ENCODE measurements at regions not wholly inside any gene's neighbourhood (a gene's known extent, or its start where the extent isn't known, plus 50 kb on each side); places are given as distances from the start of the nearest gene placed in this dataset.

DNA sequence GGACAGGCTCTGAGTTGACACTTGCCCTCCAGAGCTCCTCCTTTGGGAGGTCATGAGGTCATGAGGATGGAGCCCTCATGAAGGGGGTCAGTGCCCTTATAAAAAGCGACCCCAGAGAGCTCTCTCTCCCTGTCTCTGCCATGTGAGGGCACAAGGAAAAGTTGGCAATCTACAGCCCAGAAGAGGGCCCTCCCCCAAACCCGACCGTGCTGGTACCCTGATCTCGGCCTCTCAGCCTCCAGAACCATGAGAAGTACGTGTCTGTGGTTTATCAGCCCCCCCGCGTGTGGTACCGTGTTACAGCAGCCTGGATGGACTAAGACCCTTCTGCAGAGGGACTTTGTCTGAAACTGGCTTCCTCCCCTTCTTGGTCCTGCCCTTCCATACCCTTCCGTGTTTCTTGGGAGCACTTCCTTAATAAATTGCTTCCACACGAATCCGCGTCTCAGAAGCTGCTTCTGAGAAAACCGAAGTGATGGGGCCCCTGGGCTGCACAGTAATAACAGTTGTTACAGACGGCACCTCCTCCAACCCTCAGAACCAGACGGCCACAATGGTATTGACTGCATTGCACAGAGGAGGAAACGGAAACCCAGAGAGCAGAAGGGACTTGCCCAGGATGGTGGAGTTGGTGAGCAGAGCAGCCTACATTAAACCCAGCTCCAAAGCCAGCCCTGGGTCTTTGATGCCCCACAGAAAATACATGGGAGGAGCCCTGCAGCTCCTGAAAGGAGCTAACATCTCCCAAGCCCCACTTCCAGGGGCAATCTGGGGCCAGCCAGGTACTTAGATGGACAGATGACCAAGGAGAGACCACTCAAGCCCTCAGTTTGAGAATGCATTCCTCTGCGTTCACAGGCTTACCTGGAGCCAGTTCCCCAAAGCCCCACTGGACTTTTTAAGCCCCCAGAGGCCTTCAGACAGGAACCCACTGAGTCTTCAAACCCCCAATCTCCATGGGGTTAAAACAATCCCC, 242.7 kb downstream of the BCOR start:
- DNase-seq (ENCODE audit: low read depth in 1 of 2, low spot score in 1 of 2), result peak; percentile 37 to 70

DNA sequence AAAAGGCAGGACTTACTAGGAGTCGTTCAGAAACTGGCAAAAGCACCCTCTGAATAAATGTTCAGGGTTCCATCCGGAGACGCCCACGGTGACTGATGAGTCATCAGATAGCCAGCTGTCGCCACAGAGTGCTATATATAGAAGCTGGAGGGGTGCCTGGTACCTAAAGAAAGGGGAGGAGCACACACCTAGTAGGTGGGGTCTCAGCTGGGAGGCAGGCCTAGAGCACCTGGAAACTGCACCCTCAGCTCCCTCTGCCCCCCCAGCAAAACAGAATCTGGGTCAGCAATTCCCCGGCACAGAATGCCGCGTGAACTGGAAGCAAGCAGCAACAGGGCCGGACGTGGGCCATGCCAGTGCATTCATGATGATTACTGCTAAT, 242.0 kb downstream of the BCOR start:
- peak; percentile 26 to 70 for DNase-seq (ENCODE audit: low read depth in 1 of 2, low spot score in 1 of 2)

DNA sequence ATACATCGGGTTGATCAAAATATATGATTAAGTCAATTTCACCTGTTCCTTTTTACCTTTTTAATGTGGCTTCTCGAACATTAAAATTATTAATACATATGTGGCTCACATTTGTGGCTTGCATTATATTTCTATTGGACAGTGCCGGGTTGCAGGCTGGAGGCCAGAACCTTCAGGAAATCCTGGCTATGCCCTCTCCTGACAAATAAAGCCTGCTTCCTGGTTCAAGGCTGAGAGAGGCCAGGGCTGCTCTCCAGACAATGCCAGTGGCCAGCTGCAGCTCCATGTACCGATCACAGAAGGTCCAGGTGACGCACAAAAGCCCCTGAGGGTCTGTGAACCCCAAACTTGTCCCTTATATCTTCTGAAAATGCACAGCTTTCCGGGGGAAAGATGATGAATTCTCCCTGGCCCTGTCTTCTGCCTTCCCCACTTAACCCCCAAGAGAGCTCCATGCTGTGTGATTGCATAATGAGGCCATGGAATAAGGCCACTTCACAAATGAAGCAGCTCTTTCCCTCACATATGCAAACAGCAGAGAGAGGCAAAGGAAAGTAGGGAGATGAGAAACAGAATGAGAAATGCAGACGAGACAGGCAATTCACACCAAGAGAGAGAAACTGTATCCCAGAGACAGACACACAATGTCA, 241.2 kb downstream of the BCOR start:
- DNase-seq (ENCODE audit: low read depth in 1 of 2, low spot score in 1 of 2), result no peak

DNA sequence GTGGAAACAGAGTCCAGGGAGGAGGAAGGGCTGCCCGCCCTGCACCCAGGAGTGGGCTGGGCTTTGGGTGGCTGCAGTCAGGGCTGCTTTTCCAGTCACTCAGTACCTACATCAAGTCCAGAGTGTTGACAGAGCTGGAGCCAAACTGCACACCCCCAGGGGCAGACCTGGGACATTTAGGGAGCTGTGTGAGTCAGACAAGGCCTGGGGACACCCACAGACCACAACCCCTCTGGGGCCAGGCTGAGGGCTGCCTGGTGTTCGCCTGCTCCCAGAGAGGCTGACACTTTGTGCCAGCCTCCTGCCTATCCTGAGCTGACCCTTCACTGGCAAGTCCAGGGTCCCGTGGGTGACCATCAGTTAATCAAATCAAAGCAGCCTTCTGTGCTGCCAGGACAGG, 240.0 kb downstream of the BCOR start:
- no peak for DNase-seq (ENCODE audit: low read depth in 1 of 2, low spot score in 1 of 2)

DNA sequence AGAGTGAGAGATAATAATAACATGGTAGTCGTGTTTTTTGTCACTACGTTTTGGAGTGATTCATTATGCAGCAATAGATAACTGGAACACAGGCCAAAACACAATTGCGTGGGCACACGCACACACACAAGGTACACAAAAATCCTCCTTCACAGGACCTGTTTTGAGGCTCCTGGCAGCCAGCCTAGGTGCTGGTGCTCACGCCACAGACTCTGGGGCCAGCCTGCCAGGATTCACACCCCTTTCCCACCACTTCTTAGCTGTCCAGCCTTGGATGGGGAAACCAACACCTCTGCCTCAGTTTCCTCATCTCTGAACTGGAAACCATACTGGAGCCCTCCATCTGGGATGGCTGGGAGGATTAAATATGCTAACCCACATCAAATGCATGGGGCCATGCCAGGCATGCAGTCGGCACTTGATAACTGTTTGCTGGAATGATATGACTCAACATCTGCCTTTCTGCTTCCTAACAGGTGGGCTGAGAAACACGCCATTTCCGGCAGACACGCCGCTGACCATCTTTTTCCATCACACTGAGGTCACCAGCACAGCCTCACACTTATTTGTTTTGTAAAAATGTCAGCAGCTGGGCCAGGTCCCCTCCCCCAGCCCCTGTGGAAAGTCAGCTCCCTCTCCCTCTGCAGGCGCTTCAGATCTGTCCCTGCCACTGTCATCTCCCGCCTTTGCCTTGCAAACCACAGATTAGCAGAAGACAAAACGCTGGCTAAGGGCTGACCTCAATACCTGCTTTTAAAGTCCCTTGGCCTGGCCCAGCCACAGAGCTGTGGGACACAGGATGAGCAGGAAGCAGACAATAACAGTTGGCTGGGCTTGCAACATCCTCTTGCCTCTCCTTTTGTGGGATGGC, 237.5 kb downstream of the BCOR start:
- DNase-seq (ENCODE audit: low read depth in 1 of 2, low spot score in 1 of 2), result peak; percentile 32 to 75

DNA sequence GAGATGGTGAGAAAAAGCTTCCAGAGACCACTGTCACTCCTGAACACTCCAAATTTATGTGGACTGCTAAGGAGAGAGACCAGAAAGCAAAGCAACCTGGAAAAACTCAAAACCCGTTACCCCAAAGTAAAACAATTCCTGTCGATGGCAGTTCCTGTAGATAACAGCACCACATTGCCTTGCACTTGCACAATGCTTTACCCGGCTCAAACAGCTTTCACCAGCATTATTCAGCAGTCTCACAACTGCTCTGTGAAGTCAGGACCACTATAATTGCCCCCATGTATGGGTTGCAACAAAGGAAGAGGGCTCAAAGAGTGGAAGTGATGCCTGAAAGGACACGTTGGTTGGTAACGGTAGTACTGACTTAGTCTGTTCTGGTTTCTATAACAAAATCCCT, 234.8 kb downstream of the BCOR start:
- DNase-seq (ENCODE audit: low read depth in 1 of 2, low spot score in 1 of 2), result no peak

DNA sequence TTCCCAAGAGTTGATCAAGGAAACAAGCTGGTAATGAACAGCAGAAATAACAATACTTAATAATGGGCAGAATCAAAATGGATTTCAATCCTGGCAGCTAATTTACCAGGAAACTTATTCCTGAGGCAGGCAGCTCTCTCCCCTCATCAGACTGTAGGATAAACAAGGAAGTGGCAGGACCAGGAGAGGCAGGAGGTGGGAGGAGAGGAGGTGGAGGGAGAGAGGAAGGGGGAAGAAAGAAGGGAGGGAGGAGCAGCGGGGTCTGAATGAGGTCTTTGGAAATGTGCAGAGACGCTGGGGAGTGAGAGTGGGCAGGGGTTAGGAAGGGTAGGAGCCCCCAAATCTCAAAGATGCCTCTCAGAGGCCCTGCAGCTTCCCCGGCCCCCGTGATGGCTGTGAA, 231.5 kb downstream of the BCOR start:
- no peak for DNase-seq (ENCODE audit: low read depth in 1 of 2, low spot score in 1 of 2)

DNA sequence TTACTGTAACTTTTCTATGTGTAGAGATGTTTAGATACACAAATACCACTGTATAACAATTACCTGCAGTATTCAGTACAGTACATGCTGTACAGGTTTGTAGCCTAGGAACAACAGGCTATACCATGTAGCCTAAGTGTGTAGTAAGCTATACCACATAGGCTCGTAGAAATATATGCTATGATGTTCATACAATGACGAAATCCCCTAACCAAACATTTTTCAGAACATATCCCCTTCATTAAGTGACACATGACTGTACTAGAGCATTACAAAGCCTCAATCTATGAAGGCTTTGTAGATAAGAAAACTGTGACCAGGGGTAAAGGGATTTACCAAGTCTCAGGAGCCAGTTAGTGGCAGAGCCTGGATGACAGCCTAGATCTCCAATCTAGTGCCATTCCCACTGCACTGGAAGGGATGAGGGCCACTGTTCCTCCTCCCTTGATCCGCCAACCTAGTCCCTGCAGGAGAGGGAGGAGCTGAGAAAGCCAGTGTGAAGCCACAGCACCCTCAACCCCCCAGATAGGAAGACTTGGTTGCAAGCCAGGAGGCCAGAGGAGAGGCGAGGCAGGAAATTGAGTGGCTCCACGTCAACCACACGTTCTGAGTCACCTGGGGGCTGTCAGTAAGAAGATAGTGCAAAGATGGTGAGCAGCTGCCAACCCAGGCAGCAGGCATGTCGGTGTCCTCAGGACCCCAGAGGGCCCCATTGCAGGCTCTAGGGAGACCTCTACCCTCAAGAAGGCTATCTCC, 227.7 kb downstream of the BCOR start:
- DNase-seq (ENCODE audit: low read depth in 1 of 2, low spot score in 1 of 2), result peak; percentile 43 to 65

DNA sequence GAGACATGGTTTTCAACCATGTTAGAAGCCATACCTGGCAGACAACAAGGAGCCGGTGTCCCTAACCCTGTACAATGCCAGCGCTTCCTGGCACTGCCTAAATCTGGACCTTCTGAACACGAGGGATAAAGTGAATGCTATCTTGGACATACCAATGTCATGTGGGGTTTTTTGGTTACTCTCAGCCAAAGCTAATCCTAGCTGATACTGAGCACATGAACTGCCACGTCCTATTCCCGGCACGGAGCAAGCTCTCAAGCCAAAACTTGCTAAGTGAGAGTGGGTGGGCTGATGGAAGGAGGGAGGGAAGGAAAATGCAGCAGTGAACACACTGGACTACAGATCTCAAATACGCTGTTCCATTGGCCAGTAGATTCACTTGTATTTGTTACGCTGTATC, 226.1 kb downstream of the BCOR start:
- DNase-seq (ENCODE audit: low read depth in 1 of 2, low spot score in 1 of 2), result no peak

DNA sequence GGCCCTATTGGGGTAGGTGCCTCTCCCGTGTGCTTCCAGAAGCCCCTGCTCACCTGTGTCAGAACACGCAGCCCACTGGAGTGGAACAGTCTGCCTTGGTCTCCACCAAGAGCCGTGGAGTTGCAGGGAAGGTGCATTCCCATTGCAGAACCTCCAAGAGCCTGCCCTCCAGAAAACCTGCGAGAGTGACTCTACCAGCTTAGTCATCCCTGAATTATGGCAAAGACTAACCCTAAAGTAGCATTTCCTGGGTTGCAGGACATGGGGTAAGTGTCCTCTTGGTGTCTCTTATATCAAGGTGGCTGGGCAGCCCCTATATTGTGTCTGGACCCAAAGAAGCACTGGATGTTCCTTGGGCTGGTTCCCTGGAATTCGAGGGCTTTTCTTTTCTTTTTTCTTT, 224.6 kb downstream of the BCOR start:
- DNase-seq (ENCODE audit: low read depth in 1 of 2, low spot score in 1 of 2), result no peak

DNA sequence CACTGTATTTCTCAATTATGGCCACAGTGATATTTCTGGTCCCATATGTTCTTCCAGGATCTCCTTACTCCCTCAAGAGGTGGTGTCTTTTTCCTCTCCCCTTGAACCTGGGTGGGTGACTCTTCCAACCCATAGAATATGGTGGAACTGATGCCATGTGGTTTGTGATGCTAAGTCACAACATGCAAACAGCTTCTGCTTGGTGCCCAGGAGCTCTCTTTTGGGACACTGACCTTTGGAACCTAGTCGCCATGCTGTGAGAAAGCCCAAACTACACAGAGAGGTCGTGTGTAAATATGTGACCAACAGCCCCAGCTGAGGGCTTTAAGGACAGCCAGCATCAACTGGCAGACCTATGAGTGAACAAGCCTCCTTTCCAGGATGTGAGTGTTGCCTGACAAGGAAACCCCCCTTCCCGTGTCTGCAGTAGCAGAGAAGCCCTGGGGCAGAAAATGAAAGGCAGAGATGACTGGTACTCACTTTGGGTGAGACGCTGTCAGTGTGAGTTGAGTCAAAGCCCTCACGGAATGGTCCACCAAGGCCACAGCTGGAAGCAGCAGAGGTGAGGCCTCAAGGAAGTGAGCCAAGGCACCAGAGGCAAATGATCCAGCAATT, 223.4 kb downstream of the BCOR start:
- peak in 1 of 2 donors; percentile 62 for DNase-seq (ENCODE audit: low read depth in 1 of 2, low spot score in 1 of 2)

DNA sequence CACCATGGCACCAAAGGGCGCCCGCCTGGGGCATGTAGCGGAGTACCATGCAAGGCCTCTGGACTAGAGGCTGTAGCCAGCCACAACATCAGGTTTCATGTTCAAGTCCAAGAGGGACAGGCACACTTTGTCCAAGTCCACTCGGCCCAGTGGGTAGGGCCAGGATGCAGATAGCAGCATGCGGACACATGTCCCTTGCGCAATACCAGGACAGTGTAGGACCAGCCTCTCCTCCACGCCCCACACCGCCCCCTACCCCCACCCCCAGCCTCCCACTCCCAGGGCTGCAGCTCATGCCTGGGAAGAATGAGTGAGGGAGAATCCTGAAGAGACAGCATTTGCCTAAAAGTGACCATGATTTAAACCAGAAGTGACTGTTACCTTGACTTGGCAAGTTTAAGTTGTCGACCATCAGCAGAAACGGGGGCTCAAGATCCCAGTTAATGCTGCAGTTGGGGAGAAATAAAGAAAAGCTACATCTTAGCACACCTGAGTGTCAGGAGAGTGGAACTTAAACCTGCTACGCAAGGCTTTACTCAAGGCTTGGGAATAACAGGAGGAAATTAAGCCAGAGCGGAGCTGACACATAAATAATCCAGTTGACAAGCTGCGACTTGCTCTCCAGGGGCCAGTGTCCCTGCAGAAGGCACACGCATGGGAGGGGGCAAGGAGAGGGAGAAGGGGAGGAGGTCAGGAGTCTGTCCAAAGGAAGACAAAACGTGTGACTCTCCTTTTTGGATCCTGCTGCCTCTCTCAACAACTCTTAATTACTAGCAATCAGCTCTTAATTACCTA, 221.7 kb downstream of the BCOR start:
- no peak for DNase-seq (ENCODE audit: low read depth in 1 of 2, low spot score in 1 of 2)

DNA sequence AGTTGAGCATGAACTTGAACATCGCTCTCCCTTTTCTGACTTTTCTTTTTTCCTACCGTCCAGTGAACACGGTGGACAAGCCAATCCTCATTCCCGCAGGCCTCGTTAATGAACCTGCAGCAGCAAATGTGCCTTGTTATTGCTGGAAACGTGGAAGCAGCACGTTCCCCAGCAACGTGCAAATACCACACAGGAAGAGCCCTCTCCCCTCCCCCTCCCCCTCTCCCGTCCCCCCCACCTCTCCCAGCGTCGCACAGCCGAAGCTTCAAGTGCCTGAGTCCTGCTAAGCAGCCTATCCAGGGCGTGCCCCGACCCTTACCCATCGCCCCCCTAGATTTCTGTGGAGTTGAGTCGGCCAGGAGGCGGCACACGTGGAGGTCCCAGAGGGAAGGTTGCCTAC, 219.9 kb downstream of the BCOR start:
- DNase-seq (ENCODE audit: low read depth in 1 of 2, low spot score in 1 of 2), result no peak

DNA sequence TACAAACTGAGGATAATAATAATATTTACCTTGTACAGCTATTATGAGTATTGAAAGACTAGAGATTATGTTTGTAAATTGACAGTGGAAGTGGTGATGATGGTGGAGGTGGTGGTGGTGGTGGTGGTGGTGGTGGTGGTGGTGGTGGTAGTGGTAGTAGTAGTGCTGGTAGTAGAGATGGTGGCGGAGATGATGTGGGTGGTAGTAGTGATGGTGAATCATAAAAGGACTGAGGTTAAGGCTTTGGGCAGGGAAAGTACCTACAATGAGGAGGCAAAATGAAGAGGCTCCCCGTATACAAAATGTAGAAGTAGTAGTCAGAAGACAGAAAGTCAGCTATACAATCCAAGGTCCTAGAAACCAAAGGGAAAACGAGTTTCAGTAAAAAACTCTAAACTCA, 214.1 kb downstream of the BCOR start:
- DNase-seq (ENCODE audit: low read depth in 1 of 2, low spot score in 1 of 2), result peak in 1 of 2 donors; percentile 33

DNA sequence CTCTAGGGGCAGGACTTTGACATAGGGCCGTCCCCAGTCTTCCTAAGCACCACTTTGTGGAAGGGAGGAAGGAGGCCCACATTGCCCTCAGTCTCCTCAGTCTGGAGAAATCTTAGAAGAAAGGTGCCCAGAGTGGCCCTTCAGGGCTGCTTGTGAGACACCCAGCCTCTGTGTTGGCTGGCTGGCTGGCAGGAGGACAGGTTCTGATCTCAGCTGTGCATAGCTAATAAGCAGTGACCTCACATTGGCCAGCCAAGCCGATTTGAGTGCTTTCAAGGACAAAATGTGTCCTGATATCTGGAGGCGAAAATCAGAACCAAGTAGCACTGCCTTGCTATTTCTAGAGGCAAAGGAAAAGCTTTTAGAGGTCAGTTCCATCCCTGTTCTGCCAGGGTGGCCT, 211.5 kb downstream of the BCOR start:
- DNase-seq (ENCODE audit: low read depth in 1 of 2, low spot score in 1 of 2), result no peak

DNA sequence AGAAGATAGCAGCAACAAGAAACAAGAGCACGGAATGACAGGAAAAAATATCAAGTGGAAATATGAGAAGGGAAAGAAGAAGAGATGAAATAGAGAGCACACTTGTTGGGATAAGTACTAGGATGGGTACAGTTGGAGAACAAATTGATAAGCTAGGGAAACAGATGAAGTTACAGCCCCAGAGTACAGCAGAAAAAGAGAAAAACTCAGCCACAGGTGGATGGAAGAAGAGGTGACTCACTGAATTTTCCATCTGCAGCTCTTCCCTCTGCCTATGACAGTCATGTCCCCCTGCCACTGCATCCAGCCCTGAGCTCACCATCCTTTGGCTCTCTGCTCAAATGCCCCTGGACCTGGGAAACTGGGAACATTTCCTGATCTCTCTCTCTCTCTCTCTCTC, 209.0 kb downstream of the BCOR start:
- no peak for DNase-seq (ENCODE audit: low read depth in 1 of 2, low spot score in 1 of 2)

DNA sequence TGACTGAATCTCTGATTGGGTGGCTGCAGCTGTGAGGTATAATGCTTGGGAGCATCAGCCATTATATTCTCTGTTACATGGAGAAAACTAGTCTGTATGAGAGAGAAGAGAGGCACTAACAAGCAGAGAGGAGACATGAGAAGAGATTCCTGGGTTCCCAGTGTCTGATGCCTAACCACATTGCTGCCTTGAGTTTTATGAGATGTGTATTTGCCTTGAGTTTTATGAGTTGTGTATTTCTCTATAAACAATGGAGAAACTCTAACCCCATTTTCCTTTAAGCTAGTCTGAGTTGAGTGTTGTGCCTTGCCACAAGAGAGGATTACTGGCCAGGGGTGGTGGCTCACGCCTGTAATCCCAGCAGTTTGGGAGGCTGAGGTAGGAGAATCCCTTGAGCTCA, 208.1 kb downstream of the BCOR start:
- no peak for DNase-seq (ENCODE audit: low read depth in 1 of 2, low spot score in 1 of 2)

DNA sequence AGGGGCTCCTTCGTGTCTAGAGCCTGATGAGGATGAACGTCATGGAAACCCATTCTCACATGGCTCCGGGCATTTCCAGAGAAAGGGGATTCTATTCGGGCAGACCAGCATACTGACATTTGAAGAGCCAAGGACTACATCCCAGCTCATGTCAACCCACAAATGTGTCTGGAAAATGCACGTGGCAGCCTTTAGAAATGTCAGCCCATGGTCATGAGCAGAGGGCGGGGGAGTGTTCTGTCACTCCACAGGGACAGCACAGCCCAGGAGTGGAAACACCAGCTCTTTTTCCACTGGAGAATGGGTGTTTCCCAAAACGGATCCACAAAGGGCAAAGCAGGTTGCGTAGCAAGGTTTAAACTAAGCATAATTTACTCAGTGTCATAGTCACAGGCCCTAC, 207.0 kb downstream of the BCOR start:
- no peak for DNase-seq (ENCODE audit: low read depth in 1 of 2, low spot score in 1 of 2)

DNA sequence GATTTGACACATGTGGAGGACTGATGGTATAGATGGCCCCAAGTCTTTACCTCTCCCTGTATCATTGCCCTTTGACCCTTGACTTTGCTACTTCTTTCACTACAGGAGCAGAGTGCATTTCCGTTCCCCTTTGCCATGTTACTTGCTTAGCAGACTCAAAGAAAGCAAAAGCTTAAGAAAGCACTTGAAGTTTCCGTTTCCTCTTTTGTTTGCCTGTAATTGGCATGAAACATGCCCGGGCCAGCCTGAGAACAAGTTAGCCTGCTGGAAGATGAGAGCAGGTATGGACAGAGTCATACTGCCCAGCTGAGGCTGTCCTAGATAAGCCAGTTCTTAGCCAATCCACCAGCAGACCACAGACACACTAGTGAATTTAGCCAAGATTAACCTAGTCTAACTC, 206.0 kb downstream of the BCOR start:
- DNase-seq (ENCODE audit: low read depth in 1 of 2, low spot score in 1 of 2), result no peak
